GM19467 (cell line): ENCODE measurements at regions not wholly inside any gene's neighbourhood (a gene's known extent, or its start where the extent isn't known, plus 50 kb on each side); places are given as distances from the start of the nearest gene placed in this dataset.

Experiments used
- ATAC-seq: cut with Tn5 transposase; IDR thresholded peaks from one replicate; pipeline ENCODE4 v1.9.1; 2021; ENCODE audit warnings: mild to moderate bottlenecking, moderate library complexity; ENCODE audit not compliant: unreplicated experiment

DNA sequence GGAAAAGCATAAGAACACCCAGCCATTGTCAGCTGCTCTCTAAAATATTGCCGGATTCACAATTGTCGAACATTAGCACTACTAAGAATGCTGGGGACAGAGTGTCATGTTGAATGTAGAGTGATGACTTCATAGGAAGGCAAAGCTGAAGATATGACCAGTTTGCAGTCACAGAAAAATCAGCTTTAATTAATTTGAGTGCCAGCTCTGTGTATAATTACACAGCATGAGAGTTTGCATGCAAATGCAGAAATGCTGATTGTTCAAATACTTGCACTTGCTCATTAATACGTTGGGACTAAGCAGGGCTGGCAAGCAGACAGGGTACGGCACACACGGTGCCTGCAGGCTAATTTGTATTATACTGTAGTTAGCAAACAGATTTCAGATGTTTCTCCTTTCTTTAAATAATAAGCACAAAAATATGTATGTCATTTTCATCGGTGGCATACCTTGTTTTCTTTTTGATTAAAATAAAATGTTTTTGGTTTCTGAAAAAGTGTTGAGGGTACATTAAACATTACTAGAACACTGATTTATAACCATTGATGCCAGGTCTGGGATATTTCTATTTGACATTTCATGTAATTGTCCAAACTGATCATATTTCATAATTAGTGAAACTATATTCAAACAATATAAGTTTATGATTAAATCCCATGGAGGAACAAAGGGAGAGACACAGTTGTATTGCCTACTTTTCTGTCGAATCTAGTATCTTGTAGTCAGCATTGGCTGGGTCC lies 99.8 kb upstream of the ADGRL2 start:
- ATAC-seq: no peak

DNA sequence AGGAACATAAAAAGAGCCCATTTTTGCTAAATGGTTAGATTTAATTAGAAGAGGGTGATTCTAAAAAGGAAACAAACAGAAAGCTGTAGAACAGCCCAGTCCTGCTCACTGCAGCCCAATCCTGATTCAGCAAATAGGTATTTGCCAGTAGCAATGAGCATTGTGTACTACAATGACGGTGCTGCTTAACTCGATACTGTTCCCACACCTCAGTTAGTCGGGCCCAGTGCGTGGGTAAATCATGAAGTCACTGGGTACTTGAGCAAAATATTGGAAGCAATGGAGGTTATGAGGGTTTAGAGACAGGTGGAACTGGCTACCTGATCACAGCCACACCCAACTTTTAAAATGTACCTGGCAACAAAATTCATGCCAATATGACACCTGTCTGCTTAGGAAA lies 101.5 kb upstream of the ADGRL2 start:
- ATAC-seq: no peak

DNA sequence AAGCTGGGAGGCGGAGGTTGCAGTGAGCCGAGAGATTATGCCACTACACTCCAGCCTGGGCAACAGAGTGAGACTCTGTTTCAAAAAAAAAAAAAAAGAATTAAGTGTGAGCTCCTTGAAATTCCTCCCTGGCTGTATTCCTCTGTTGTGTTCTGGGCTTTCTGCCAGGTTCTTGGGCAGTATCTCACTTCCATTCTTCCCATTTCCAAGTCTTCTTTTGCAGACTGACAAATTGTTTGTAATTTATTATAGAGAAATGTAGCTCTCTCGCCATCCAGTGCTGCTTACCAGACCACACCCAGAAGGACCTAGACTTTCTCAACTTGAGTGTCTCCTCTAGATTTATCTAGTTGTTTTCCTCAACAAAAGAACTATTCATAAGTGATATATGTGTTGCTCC lies 105.0 kb upstream of the ADGRL2 start:
- ATAC-seq: no peak

DNA sequence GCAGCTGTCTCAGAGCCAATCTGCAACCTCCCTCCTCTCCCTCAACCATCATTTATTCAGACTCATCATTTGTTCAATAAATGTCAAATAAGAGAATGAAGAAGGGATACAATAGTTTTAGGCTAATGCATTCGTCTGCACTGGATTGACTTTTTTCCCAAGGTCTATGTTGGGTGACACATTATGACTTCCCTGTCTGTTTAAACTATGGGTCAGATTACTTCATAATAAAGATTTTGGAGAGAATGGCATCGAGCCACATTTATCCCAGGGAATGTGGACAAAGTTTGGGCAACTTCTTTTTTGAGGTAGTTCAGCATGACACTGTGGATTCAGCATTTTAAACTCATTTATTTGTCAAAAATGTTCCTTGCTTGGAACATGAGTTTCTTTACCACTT lies 107.4 kb upstream of the ADGRL2 start:
- ATAC-seq: no peak

- no peak for ATAC-seq
These were observed 109.9 kb upstream of the ADGRL2 start for GRCh38 chr1:81690676-81691453.

DNA sequence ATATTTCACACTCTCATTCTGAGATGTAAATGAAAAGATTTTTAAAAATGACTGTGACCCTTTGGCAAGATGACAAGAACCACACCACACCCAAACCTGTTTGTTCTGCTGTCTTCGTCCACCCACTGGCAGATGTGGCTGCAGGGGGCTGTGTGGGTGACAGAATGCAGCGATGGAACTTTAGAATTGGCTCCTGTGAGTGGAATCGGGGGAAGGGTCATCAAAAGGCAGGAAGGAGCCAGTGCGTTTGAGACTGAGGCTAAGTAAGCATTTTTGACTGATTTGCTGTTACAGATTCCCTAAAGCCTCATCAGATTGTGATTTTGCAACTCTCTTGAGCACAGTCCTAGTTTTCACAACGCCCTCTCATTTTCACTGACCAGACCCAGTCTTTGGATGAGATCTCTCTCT lies 111.2 kb upstream of the ADGRL2 start:
- ATAC-seq: no peak

DNA sequence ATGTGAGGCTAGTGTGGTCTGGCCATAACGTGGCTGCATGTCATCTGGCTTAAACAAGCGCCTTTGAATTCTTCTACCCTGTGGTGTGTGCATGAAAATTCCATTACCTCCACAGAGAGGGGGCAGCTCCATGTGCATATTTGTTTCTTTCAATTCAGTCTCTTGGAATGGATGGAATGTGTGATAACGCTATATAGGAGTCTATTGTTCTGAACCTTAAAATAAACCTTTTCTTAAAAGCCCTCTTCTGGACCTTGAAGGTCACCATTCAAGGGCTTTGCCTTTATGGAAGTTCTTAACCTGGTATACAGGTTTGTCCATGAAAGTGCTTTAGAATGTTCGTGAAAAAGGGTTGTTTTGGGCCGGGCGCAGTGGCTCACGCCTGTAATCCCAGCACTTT lies 118.2 kb upstream of the ADGRL2 start:
- ATAC-seq: no peak

DNA sequence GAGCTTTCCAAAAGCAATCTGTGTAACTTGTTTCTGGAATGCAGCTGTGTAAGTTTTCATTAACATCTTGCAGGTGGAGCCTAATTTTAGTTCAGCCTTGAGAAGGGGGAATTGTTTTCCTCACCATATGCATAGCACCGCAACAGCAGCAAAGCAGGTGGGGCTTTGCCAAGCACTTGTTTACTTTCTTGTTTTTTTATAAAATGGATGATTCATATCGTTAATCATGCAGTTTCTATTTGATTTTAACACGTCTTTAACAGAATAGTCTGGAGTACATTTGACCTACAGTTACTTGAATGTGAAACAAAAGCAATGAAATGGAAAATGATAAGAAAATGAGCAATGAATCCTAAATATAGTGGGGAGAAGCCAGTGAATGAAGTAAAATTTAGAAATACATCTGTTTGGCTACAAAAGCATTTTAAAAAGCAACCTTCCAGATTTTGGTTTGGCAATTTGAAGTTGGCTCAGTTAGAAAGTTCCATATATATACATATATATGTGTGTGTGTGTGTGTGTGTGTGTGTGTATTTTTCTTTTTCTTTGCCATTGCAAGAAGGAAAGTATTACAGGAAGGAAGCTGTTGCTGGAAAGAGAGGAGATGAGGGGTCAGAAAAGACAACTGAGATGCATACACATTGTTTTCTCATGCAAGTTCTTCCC lies 119.0 kb upstream of the ADGRL2 start:
- ATAC-seq: no peak

GRCh38 chr1:81681114-81681513 lies 119.6 kb upstream of the ADGRL2 start:
- ATAC-seq: no peak

- ATAC-seq: no peak
These were observed 120.8 kb upstream of the ADGRL2 start for GRCh38 chr1:81679942-81680341.

DNA sequence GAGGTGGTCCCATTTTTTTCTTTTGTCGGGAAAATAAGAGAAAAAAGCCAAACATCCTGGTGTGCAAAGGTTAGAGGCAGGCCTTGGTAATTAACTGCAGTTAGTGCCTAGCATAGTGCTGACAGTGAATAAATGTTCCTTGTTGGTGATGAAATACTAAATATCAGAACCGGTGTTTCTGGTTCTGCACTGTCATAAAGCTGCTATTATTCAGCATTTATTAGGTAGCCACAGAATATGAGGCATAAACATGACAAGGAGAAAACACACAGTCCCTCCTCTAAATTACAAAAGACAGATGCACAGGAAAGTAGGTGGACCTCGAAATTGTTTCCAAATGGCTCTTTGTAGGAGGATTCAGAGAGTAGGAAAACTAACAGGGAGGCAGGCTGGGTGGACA lies 122.0 kb upstream of the ADGRL2 start:
- ATAC-seq: no peak

- no peak for ATAC-seq
These were observed 128.0 kb upstream of the ADGRL2 start for GRCh38 chr1:81672766-81673165.

DNA sequence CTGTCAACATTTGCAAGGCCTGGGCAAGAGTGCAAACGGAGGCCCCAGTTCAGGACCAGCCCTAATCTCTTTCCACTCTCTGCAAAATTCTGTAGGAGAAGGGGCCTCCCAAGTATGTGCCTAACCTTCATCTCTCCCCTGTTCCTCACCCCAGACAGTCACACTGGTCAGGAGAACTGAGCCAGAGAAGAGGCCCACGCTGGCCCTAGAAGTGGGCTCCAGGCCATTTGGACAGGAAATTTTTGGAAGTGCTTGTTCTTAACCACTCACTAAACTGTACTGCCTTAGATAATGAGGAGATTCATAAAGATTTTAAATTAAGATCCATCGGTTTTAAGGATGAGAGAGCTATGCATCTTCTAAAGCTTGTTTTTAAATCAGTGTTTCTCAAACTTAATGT lies 129.7 kb upstream of the ADGRL2 start:
- ATAC-seq: no peak

DNA sequence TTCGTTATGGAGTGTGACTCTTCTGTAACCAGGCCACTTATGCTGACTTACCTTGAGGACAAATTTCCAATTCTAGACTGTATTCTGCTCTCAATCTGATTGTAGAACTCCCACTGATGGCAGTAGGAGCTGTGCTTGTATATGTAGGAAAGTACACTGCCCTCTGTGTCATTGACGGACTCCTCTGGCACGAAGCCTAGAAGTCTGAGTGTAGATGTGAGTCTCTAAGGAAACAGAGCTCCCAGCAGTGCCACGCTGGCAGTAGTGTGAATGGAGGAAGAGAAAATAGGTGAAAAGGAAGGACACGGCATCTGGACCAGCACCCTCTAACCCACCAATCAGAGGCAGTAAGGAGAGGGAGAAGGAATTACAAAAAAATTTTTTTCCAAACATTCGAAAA lies 130.4 kb upstream of the ADGRL2 start:
- ATAC-seq: no peak

DNA sequence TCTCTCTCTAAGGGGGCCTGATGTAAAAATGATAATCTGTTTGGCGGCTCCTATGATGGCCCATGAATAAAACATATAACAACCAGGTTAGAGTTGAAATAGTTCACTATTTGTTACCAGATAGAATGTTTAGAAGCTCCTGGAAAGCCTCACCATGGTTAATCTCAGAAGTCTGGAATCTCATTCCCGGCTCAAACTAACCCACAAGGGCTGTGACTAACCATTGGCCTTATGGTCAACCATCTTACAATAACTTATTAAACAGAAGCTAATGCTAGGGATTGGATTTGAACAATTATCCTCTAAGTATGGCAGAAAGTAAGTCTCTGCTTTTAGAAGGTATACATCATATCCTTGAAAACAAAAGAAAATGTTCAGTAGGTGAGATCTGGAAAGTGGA lies 134.1 kb upstream of the ADGRL2 start:
- ATAC-seq: no peak

DNA sequence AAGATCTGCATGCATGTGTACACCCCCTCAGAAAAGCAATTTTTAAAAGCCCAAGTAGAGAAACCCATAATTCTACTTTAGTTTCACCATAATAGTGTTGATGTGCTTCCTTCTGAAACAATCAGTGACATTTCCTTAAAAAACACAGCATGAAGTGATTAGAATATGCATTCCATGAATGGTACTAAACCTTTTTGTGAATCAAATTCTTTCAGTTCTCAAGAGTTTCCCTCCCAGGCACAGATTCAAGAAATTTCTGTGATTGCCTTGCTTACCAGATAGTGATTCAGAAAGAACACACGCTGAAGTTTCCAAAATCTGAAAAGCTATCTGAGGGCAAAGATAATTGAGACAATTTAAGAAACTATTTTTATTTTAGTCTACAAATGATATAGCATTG lies 136.4 kb upstream of the ADGRL2 start:
- ATAC-seq: no peak

DNA sequence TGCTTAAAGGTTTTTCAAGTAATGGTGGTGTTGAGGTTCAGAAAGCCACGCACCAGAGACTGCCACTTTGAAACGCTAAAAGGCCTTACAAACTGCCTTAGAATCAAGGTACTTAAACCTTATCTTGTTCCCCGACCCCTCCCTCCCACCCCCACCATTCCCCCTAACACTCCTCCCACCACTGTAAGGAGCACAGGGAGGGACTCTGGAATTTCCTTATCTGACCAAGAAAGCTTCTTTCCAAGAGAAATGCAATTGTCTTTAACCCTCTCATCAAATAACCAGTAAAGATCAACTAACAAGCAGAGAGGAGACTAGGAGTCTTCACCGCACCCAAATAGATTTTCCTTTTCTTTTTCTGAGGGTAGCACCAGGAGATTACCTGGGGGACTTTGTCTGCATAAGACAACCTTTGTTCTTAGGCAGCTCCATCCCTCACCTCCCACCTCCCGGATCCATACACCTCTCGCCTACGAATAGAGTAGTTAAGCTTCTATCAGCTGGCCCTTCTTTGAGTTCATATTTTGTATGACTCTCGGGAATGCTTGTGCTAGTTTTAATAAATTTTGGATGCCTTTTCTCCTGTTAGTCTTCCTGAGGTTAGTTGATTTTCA lies 137.7 kb upstream of the ADGRL2 start:
- no peak for ATAC-seq

- no peak for ATAC-seq
These were observed 140.4 kb upstream of the ADGRL2 start for GRCh38 chr1:81660286-81660685.

DNA sequence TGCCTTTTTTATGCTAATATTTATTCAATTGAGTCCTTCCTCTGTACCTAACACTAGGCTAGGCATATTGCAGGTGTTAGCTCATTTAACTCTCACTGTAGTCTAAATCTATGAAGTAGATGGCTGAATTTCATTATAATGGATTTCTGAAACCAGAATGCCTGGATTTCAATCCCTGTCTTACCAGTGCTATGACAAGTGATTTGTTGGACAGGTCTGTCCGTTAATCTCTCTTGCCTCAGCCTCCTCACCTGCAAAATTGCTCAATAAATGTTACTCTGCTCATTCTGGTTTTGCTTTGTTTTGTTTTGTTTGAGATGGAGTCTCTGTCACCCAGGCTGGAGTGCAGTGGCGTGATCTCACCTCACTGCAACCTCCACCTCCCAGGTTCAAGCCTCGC lies 146.1 kb upstream of the ADGRL2 start:
- ATAC-seq: no peak

DNA sequence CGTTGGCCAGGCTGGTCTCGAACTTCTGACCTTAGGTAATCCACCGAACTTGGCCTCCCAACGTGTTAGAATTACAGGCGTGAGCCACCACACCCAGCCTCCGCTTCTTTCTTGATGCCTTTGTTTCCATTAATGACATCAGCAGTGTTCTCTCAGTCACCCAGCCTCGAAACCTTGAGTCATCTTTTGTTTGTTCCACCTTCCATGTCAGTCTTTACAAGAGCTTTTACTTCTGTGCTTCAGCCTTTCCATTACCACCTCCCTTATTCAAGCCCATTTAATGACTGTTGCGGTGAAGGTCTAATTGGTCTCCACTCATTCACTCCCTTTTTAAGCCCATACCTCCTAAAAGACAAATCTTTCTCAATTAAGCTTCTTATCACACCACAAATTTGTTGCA lies 146.6 kb upstream of the ADGRL2 start:
- no peak for ATAC-seq

GRCh38 chr1:81650776-81651175 lies 150.0 kb upstream of the ADGRL2 start:
- no peak for ATAC-seq

GRCh38 chr1:81635816-81636215 lies 164.9 kb upstream of the ADGRL2 start:
- ATAC-seq: no peak
